GM19463 (cell line): ENCODE measurements at regions not wholly inside any gene's neighbourhood (a gene's known extent, or its start where the extent isn't known, plus 50 kb on each side); places are given as distances from the start of the nearest gene placed in this dataset.
"Not testable (repeated sequence)": the region's sequence is repeated elsewhere in the genome, so short reads cannot be mapped to it uniquely, and the experiment has no call there.

Experiments used
- ATAC-seq: cut with Tn5 transposase; IDR thresholded peaks from one replicate; pipeline ENCODE4 v1.9.1; 2021; ENCODE audit warnings: mild to moderate bottlenecking, moderate library complexity; ENCODE audit not compliant: unreplicated experiment

- no peak for ATAC-seq
These were observed 74.1 kb downstream of the SLC35B3 start for GRCh38 chr6:8361259-8361658.

- no peak for ATAC-seq
These were observed 82.4 kb downstream of the SLC35B3 start for GRCh38 chr6:8352966-8353340.

GRCh38 chr6:8352335-8352965, 82.9 kb downstream of the SLC35B3 start:
- ATAC-seq, result no peak

GRCh38 chr6:8343600-8343999, 91.7 kb downstream of the SLC35B3 start:
- ATAC-seq, result no peak

GRCh38 chr6:8342241-8342819, 93.0 kb downstream of the SLC35B3 start:
- no peak for ATAC-seq

GRCh38 chr6:8337147-8337546, 98.2 kb downstream of the SLC35B3 start:
- peak; percentile 55 for ATAC-seq

GRCh38 chr6:8336406-8337057, 98.8 kb downstream of the SLC35B3 start:
- no peak for ATAC-seq

GRCh38 chr6:8335896-8336295, 99.4 kb downstream of the SLC35B3 start:
- no peak for ATAC-seq

GRCh38 chr6:8335381-8335780, 100.0 kb downstream of the SLC35B3 start:
- ATAC-seq, result no peak

GRCh38 chr6:8334113-8334512, 101.2 kb downstream of the SLC35B3 start:
- no peak for ATAC-seq

GRCh38 chr6:8329562-8329961, 105.8 kb downstream of the SLC35B3 start:
- ATAC-seq, result no peak

GRCh38 chr6:8325743-8326142, 109.6 kb downstream of the SLC35B3 start:
- no peak for ATAC-seq

GRCh38 chr6:8322659-8323058, 112.7 kb downstream of the SLC35B3 start:
- ATAC-seq, result no peak

- ATAC-seq, result no peak
These were observed 113.5 kb downstream of the SLC35B3 start for GRCh38 chr6:8321671-8322404.

- no peak for ATAC-seq
These were observed 120.2 kb downstream of the SLC35B3 start for GRCh38 chr6:8315154-8315553.

- no peak for ATAC-seq
These were observed 133.8 kb downstream of the SLC35B3 start for GRCh38 chr6:8301502-8301901.

GRCh38 chr6:8299034-8299433, 136.3 kb downstream of the SLC35B3 start:
- ATAC-seq, result no peak

- not testable (repeated sequence) for ATAC-seq
These were observed 152.4 kb downstream of the SLC35B3 start for GRCh38 chr6:8282946-8283345.

GRCh38 chr6:8282380-8282779, 153.0 kb downstream of the SLC35B3 start:
- no peak for ATAC-seq

- no peak for ATAC-seq
These were observed 156.1 kb downstream of the SLC35B3 start for GRCh38 chr6:8279041-8279805.

GRCh38 chr6:8278562-8278961, 156.8 kb downstream of the SLC35B3 start:
- ATAC-seq, result no peak
